GM20000 (cell line): ENCODE measurements at regions not wholly inside any gene's neighbourhood (a gene's known extent, or its start where the extent isn't known, plus 50 kb on each side); places are given as distances from the start of the nearest gene placed in this dataset.

Experiments used
- DNase-seq: peaks from one replicate; pipeline ENCODE4 v3.0.0; 2012; ENCODE audit warnings: low spot score
- CTCF ChIP-seq: IDR thresholded peaks from 2 replicates; pipeline ENCODE4 v1.5.1; 2012; ENCODE audit warnings: mild to moderate bottlenecking, control low read depth; ENCODE audit errors: extremely low read depth, missing control alignments

GRCh38 chr5:12177851-12178250 is 273.6 kb upstream of the CTNND2 start:
- DNase-seq: no peak
- no peak for TF ChIP-seq CTCF

GRCh38 chr5:12177225-12177624 is 273.0 kb upstream of the CTNND2 start:
- no peak for TF ChIP-seq CTCF
- no peak for DNase-seq

DNA sequence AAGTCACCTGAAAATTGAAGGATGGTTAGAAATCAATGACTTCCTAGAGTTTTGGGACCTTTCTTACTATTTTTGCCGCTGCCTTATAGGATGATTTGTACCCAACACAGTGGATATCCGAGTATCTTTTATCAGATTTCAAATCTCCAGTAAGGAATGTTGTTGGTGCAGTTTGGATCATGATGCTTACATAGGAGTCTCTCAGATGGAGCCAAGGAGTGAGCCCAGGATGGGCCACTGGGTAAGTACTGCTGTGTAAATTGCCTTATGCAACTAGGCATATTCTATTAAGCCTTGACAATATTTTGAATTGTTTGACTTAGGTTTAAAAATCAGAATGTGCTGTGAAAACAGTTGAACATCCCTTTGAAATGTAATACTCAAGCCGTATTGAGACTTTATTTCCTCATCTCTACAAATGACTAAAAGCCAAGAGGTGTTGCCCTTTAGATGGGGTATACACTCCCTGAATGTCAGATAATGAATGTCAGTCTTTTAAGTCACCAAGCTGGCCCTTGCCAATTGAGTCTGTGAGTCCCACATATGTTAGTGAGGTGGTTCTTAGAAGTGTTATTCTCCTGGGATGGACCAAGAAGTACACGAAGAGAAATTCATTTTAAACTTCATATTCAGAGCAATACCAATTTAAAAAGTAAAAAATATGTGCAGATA is 271.8 kb upstream of the CTNND2 start:
- no peak for DNase-seq
- no peak for TF ChIP-seq CTCF

DNA sequence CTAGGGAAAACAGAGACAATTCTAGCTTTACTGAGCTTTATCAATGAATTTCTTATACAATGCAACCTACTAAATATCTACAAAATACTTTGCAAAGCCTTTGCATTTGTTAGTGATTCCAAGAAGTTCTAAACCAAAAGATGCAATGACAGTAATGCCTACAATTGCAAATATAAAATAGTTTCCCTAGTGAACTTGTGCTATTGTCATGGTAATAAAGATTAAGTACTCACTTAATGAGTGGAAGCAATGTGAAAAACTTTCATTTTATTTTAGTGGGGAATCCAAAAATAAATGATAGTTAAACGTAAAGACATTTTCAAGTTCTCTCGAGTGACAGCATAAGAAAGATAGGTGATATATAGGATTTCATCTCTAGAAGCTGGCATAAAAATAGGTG is 270.5 kb upstream of the CTNND2 start:
- DNase-seq: no peak
- TF ChIP-seq CTCF: no peak

DNA sequence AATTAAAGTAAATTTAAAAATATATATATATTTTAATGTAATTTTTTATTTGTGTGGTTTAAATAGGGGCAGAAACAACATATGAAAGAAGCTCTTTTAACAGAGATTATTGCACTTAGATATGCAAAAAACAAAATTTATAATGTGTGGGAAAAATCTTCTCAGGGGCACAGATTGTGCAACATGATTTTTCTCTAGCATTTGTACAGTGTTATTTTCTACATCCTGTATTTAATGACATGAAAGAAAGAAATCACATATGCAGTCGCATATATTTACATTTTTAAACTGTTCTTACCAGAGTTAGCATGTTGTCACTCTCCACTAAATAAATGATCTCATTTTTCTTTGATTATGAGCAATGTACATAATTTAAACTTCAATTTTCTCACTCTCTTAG is 265.3 kb upstream of the CTNND2 start:
- no peak for TF ChIP-seq CTCF
- no peak for DNase-seq

GRCh38 chr5:12162863-12163262 is 258.6 kb upstream of the CTNND2 start:
- DNase-seq: no peak
- TF ChIP-seq CTCF: no peak

DNA sequence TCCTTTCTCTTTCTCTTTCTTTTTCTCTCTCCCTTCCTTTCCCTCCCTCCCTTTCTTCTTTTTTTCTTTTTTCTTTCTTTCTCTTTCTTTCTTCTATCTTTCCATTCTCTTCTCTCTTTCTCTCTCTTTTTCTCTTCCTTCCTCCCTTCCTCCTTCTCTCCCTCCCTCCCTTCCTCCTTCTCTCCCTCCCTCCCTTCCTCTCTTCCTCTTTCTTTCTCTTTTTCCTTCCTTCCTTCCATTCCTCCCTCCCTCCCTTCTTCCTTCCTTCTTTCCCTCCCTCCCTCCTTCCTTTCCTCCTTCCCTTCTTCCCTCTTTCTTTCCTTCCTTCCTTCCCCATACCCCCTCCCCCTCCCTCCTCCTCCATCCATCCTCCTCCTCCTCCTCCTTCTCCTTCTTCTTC is 243.3 kb upstream of the CTNND2 start:
- TF ChIP-seq CTCF: no peak
- DNase-seq: no peak
